ENCODE measurements at regions not wholly inside any gene's neighbourhood (a gene's known extent, or its start where the extent isn't known, plus 50 kb on each side); places are given as distances from the start of the nearest gene placed in this dataset.

DNA sequence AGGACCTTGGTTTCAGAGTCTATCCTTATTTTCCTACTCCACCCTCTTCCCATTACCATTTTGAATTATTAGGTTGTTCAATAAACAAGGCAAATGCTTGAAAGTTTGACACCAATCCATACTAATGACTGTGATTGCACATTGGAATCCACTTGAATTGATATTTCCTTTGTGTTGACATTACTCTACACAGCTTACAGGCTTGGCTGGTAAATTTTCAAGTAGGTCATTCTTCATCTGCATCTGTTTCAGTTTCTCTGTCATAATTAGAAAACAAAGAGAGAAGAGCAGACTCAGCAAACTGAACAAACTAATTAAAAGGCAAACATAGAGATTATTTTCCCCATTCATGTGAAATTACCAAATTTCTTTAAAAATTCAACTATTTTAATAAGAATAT is 732.9 kb upstream of the BCHE start:
- Histone ChIP-seq H3K27me3 (ENCODE audit: control insufficient read depth, insufficient read depth, low read length, poor library complexity, severe bottlenecking) (no peaks in the 10 kb centered on the region), H3K9me3 (ENCODE audit: control insufficient read depth, low read length) (no peaks in the 10 kb centered on the region), H3K4me1 (ENCODE audit: control insufficient read depth, insufficient read depth, low read length) (no peaks in the 10 kb centered on the region), H3K27ac (ENCODE audit: insufficient read depth, low read depth, low read length, poor library complexity, severe bottlenecking) (no peak overlapping the region), H3K36me3 (ENCODE audit: control insufficient read depth, insufficient read depth, low read length) (no peaks in the 10 kb centered on the region), H3K4me3 (ENCODE audit: insufficient read depth, low read depth, low read length) (no peak overlapping the region)

DNA sequence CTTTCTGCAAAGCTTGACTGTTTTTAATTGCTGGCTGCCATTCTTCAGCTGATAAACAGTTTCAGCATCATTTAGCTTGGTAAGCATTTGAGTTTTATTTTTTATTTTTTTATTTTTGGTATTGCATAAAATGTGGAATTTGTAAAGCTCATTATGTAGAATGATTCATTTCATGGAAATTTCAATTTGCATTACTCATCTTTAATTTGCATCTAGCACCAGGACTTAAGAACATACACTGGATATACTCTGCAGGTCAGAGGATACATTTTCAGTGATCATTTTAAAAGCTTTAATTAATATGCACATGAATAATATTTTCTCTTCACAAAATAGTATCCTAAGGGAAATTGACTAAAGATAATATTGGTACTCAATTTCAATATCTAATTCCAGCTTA is 732.4 kb upstream of the BCHE start:
- no peak overlapping the region for H3K27ac ChIP-seq (ENCODE audit: insufficient read depth, low read depth, low read length, poor library complexity, severe bottlenecking)
- H3K9me3 ChIP-seq (ENCODE audit: control insufficient read depth, low read length), result no peaks in the 10 kb centered on the region
- no peaks in the 10 kb centered on the region for H3K36me3 ChIP-seq (ENCODE audit: control insufficient read depth, insufficient read depth, low read length)
- no peaks in the 10 kb centered on the region for H3K4me1 ChIP-seq (ENCODE audit: control insufficient read depth, insufficient read depth, low read length)
- H3K27me3 ChIP-seq (ENCODE audit: control insufficient read depth, insufficient read depth, low read length, poor library complexity, severe bottlenecking), result no peaks in the 10 kb centered on the region
- H3K4me3 ChIP-seq (ENCODE audit: insufficient read depth, low read depth, low read length), result no peak overlapping the region

DNA sequence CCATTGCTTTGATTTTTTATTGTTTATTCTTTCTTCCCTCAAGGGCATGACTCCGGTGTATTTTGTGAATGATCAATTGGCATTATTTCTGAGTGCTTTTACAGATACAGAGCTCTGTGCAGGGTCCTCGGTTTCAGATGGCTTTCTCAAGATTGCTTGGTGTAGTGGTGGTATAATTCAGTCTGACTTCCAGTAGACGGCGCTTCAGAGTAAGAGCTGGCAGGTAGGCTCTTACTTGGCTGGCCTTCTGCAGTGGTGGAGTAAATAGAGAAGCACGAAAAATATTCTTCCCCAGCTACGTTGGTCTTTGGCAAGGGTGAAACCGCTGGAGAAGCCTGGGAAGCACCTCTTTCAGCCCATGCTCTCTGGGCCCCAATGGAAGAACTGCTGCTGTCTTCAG is 723.0 kb upstream of the BCHE start:
- Histone ChIP-seq H3K4me3 (ENCODE audit: insufficient read depth, low read depth, low read length) (no peak overlapping the region), H3K36me3 (ENCODE audit: control insufficient read depth, insufficient read depth, low read length) (no peaks in the 10 kb centered on the region), H3K27ac (ENCODE audit: insufficient read depth, low read depth, low read length, poor library complexity, severe bottlenecking) (no peak overlapping the region), H3K9me3 (ENCODE audit: control insufficient read depth, low read length) (no peaks in the 10 kb centered on the region), H3K4me1 (ENCODE audit: control insufficient read depth, insufficient read depth, low read length) (no peaks in the 10 kb centered on the region), H3K27me3 (ENCODE audit: control insufficient read depth, insufficient read depth, low read length, poor library complexity, severe bottlenecking) (no peaks in the 10 kb centered on the region)
- 88 to 91% methylated on average over 7 of the region's 7 CpGs for WGBS, 2 experiments

DNA sequence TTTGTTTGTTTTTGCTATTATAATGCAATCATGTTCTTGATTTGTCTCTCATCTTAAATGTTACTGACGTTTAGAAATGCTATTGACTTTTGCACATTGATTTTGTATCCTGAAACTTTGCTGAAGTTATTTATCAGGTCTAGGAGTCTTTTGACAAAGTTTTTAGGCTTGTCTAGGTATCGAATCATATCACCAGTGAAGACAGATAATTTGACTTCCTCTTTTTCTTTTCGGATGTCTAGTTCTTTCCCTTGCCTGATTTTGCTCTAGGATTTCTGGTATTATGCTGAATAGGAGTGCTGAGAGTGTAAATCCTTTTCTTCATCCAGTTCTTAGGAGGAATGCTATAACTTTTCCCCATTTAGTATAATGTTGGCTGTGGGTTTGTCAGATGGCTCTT is 719.7 kb upstream of the BCHE start:
- H3K36me3 ChIP-seq (ENCODE audit: control insufficient read depth, insufficient read depth, low read length), result no peaks in the 10 kb centered on the region
- no peak overlapping the region for H3K27ac ChIP-seq (ENCODE audit: insufficient read depth, low read depth, low read length, poor library complexity, severe bottlenecking)
- no peaks in the 10 kb centered on the region for H3K9me3 ChIP-seq (ENCODE audit: control insufficient read depth, low read length)
- no peaks in the 10 kb centered on the region for H3K4me1 ChIP-seq (ENCODE audit: control insufficient read depth, insufficient read depth, low read length)
- H3K4me3 ChIP-seq (ENCODE audit: insufficient read depth, low read depth, low read length), result no peak overlapping the region
- 85 to 91% methylated on average over 3 of the region's 3 CpGs for WGBS, 2 experiments
- H3K27me3 ChIP-seq (ENCODE audit: control insufficient read depth, insufficient read depth, low read length, poor library complexity, severe bottlenecking), result no peaks in the 10 kb centered on the region

DNA sequence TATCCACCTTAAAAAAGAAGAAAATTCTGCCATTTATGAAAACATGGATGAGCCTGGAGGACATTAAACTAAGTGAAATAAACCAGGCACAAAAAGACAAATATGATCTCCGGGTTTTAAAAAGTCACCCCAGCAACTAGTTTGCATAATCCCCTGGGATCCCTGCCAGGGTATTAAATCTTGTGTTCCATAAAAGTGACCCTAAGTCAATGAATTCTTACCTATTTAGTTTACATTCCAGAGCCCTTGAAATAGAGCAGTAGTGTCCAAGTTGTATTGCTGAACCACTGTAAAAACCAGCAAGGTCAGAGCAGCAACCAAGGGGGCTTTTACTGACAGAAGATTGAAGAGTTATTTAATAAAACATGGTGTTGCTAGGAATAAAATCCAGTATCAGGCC is 716.8 kb upstream of the BCHE start:
- Histone ChIP-seq H3K4me1 (ENCODE audit: control insufficient read depth, insufficient read depth, low read length) (no peaks in the 10 kb centered on the region), H3K36me3 (ENCODE audit: control insufficient read depth, insufficient read depth, low read length) (no peaks in the 10 kb centered on the region), H3K9me3 (ENCODE audit: control insufficient read depth, low read length) (no peaks in the 10 kb centered on the region), H3K4me3 (ENCODE audit: insufficient read depth, low read depth, low read length) (no peak overlapping the region), H3K27ac (ENCODE audit: insufficient read depth, low read depth, low read length, poor library complexity, severe bottlenecking) (no peak overlapping the region), H3K27me3 (ENCODE audit: control insufficient read depth, insufficient read depth, low read length, poor library complexity, severe bottlenecking) (no peaks in the 10 kb centered on the region)
- 78 to 79% methylated on average over 1 of the region's 1 CpG for WGBS, 2 experiments

DNA sequence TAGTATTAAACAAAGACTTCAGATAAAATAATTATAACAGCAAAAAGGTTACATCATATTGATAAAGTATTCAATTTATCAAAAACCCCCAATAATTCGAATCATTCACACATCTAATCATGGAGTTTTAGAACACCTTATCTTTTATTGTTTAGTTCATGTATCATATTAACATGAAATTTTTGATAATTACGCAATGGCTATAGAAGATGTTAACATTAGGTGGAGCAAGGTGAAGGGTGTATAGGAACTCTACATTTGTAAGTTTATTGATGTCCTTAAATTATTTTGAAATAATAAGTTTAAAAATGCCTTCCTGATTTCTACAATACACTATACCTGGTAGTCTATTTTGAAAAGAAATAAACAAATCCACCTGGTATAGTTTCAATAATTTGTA is 696.5 kb upstream of the BCHE start:
- Histone ChIP-seq H3K9me3 (ENCODE audit: control insufficient read depth, low read length) (peaks cover 4% of the 10 kb centered on the region), H3K27me3 (ENCODE audit: control insufficient read depth, insufficient read depth, low read length, poor library complexity, severe bottlenecking) (no peaks in the 10 kb centered on the region), H3K27ac (ENCODE audit: insufficient read depth, low read depth, low read length, poor library complexity, severe bottlenecking) (no peak overlapping the region), H3K36me3 (ENCODE audit: control insufficient read depth, insufficient read depth, low read length) (no peaks in the 10 kb centered on the region), H3K4me1 (ENCODE audit: control insufficient read depth, insufficient read depth, low read length) (no peaks in the 10 kb centered on the region), H3K4me3 (ENCODE audit: insufficient read depth, low read depth, low read length) (no peak overlapping the region)
- no CpG with 5 or more reads among the region's 2 CpGs for WGBS, 2 experiments

DNA sequence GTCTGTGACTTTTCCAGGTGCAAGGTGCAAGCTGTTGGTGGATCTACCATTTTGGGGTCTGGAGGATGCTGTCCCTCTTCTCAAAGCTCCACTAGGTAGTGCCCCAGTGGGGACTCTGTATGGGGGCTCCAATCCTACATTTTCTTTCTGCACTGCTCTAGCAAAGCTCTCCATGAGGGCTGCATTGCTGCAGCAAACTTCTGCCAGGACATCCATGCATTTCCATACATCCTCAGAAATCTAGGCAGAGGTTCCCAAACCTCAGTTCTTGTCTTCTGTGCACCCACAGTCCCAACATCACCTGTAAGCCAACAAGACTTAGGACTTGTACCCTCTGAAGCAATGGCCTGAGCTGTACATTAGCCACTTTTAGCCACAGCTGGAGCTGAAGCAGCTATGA is 694.5 kb upstream of the BCHE start:
- H3K9me3 ChIP-seq (ENCODE audit: control insufficient read depth, low read length), result peaks cover 4% of the 10 kb centered on the region
- no peaks in the 10 kb centered on the region for H3K4me1 ChIP-seq (ENCODE audit: control insufficient read depth, insufficient read depth, low read length)
- H3K27ac ChIP-seq (ENCODE audit: insufficient read depth, low read depth, low read length, poor library complexity, severe bottlenecking), result no peak overlapping the region
- H3K36me3 ChIP-seq (ENCODE audit: control insufficient read depth, insufficient read depth, low read length), result no peaks in the 10 kb centered on the region
- H3K27me3 ChIP-seq (ENCODE audit: control insufficient read depth, insufficient read depth, low read length, poor library complexity, severe bottlenecking), result no peaks in the 10 kb centered on the region
- no peak overlapping the region for H3K4me3 ChIP-seq (ENCODE audit: insufficient read depth, low read depth, low read length)

DNA sequence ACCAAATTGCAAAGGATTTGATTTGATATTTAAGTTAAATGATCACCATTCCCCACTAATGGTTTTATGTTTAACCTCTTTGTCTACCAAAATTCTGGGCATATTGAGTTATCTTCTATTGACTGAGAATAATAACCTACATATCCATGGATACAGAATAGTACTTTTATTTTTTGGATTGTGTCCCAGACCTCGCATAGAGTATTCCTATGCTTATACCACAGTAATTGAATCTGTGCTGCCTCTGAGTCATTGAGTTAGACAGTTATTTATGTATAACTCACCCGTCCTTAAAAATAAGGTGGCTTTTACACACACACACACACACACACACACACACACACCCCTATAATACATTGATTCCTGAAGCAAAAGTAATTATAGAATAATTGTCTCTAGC is 690.1 kb upstream of the BCHE start:
- Histone ChIP-seq H3K4me1 (ENCODE audit: control insufficient read depth, insufficient read depth, low read length) (no peaks in the 10 kb centered on the region), H3K27ac (ENCODE audit: insufficient read depth, low read depth, low read length, poor library complexity, severe bottlenecking) (no peak overlapping the region), H3K9me3 (ENCODE audit: control insufficient read depth, low read length) (no peaks in the 10 kb centered on the region), H3K4me3 (ENCODE audit: insufficient read depth, low read depth, low read length) (no peak overlapping the region), H3K27me3 (ENCODE audit: control insufficient read depth, insufficient read depth, low read length, poor library complexity, severe bottlenecking) (no peaks in the 10 kb centered on the region), H3K36me3 (ENCODE audit: control insufficient read depth, insufficient read depth, low read length) (no peaks in the 10 kb centered on the region)
- WGBS, 2 experiments, result 85% methylated on average over 2 of the region's 2 CpGs; no CpG with 5 or more reads in 1 of the 2 experiments

DNA sequence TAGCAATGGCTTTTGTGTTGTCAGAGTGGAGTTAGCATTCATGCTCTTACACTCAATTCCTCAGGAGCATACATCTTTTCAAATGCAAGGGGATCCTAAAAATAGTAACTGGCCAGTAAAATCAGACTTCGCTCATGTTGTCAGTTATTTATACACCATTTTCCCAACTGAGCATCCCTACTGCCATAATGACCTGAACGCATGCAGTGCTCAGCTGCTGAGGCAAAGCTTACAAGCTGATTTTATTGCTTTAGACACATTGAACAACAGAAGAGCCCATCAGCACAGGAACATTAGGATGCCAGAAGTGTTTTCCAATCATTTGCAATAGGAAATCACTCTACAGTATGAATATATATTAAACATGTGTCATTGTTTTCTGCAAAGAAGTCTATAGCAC is 689.7 kb upstream of the BCHE start:
- H3K36me3 ChIP-seq (ENCODE audit: control insufficient read depth, insufficient read depth, low read length), result no peaks in the 10 kb centered on the region
- H3K27ac ChIP-seq (ENCODE audit: insufficient read depth, low read depth, low read length, poor library complexity, severe bottlenecking), result no peak overlapping the region
- no peaks in the 10 kb centered on the region for H3K4me1 ChIP-seq (ENCODE audit: control insufficient read depth, insufficient read depth, low read length)
- no peaks in the 10 kb centered on the region for H3K27me3 ChIP-seq (ENCODE audit: control insufficient read depth, insufficient read depth, low read length, poor library complexity, severe bottlenecking)
- no peak overlapping the region for H3K4me3 ChIP-seq (ENCODE audit: insufficient read depth, low read depth, low read length)
- H3K9me3 ChIP-seq (ENCODE audit: control insufficient read depth, low read length), result no peaks in the 10 kb centered on the region
- WGBS, 2 experiments, result 86 to 87% methylated on average over 2 of the region's 2 CpGs

DNA sequence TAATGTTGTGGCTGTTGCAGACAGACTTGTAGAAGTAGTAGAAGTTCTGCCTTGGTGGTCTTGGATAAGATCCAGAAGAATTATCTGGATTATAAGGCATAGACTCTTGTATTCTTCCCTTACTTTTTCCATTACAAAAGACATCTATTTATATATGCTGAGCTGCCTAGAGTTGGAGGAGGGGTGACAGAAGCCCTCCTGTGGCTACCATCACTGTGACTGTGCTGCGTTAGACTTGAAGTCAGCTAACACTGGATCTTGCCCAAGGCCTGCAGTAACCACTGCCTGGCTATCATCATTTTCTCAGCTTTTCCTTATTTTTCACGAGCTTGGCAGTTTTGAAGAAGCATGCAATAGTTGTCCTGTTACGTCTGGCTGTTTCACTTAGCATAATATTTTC is 684.8 kb upstream of the BCHE start:
- H3K4me3 ChIP-seq (ENCODE audit: insufficient read depth, low read depth, low read length), result no peak overlapping the region
- H3K36me3 ChIP-seq (ENCODE audit: control insufficient read depth, insufficient read depth, low read length), result no peaks in the 10 kb centered on the region
- H3K4me1 ChIP-seq (ENCODE audit: control insufficient read depth, insufficient read depth, low read length), result no peaks in the 10 kb centered on the region
- no peaks in the 10 kb centered on the region for H3K27me3 ChIP-seq (ENCODE audit: control insufficient read depth, insufficient read depth, low read length, poor library complexity, severe bottlenecking)
- H3K9me3 ChIP-seq (ENCODE audit: control insufficient read depth, low read length), result no peaks in the 10 kb centered on the region
- no peak overlapping the region for H3K27ac ChIP-seq (ENCODE audit: insufficient read depth, low read depth, low read length, poor library complexity, severe bottlenecking)
- WGBS, 2 experiments, result 79 to 86% methylated on average over 3 of the region's 3 CpGs

DNA sequence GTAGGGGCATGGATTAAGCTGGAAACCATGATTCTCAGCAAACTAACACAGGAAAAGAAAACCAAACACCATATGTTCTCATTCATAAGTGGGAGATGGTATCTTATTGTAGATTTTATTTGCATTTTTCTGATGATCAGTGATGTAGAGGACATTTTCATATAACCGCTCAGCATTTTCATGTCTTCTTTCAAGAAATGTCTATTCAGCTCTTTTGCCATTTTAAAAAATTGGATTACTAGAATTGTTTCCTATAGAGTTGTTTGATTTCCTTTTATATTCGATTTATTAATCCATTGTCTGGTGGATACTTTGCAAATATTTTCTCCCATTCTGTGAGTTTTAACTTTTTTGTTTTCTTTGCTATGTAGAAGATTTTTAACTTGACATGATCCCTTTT is 682.2 kb upstream of the BCHE start:
- 33% methylated on average over 2 of the region's 2 CpGs; no CpG with 5 or more reads in 1 of the 2 experiments for WGBS, 2 experiments
- Histone ChIP-seq H3K27me3 (ENCODE audit: control insufficient read depth, insufficient read depth, low read length, poor library complexity, severe bottlenecking) (no peaks in the 10 kb centered on the region), H3K4me3 (ENCODE audit: insufficient read depth, low read depth, low read length) (no peak overlapping the region), H3K27ac (ENCODE audit: insufficient read depth, low read depth, low read length, poor library complexity, severe bottlenecking) (no peak overlapping the region), H3K4me1 (ENCODE audit: control insufficient read depth, insufficient read depth, low read length) (no peaks in the 10 kb centered on the region), H3K9me3 (ENCODE audit: control insufficient read depth, low read length) (no peaks in the 10 kb centered on the region), H3K36me3 (ENCODE audit: control insufficient read depth, insufficient read depth, low read length) (no peaks in the 10 kb centered on the region)

Data from ectodermal cell (in vitro differentiated cells).